ENCODE measurements at regions not wholly inside any gene's neighbourhood (a gene's known extent, or its start where the extent isn't known, plus 50 kb on each side); places are given as distances from the start of the nearest gene placed in this dataset.

- TF ChIP-seq CTCF (tag by site-specific recombination; IDR thresholded peaks at IDR 0.05) (no peak), ZNF138 (tag by site-specific recombination; IDR thresholded peaks at IDR 0.05; ENCODE audit: borderline replicate concordance) (no peak), ZNF639 (tag by site-specific recombination; IDR thresholded peaks at IDR 0.05) (no peak), REST (tag by site-specific recombination; IDR thresholded peaks at IDR 0.05) (no peak), PATZ1 (tag by site-specific recombination; IDR thresholded peaks at IDR 0.05) (no peak), YY2 (tag by site-specific recombination; IDR thresholded peaks at IDR 0.05) (no peak), ZNF175 (tag by site-specific recombination; IDR thresholded peaks at IDR 0.05) (no peak), ZNF174 (tag by site-specific recombination; IDR thresholded peaks at IDR 0.05) (no peak), ZNF16 (tag by site-specific recombination; IDR thresholded peaks at IDR 0.05; ENCODE audit: low read depth) (no peak)
These were observed 72.1 kb upstream of the STARD3NL start for GRCh38 chr7:38105874-38106483.

Data from HEK293 (cell line).